Pons (tissue), 1 donor: ENCODE measurements at regions not wholly inside any gene's neighbourhood (a gene's known extent, or its start where the extent isn't known, plus 50 kb on each side); places are given as distances from the start of the nearest gene placed in this dataset.
"Not testable (repeated sequence)": the region's sequence is repeated elsewhere in the genome, so short reads cannot be mapped to it uniquely, and the experiment has no call there.

Experiments
- DNase-seq: peaks from one replicate; pipeline ENCODE4 v3.0.0-alpha.2; 2016; ENCODE audit warnings: low spot score

DNA sequence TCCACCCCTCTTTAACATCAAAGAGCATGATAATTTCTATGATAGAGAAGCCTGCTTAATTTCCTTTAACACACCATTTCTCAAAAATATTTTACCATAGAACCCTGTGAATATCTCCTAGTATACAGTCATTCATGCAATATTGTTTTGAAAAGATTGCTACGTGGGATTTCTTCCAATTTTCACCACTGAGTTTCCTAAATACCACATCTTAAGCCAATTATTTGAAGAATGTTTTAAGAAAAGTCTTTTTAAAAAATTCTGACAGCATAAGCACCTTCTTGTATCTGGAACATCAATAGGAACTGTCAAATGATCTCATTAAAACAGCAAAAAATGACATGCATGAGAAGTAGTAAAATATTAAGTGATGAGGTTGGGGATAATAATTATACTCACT lies 1126.7 kb downstream of the TUSC7 start:
- DNase-seq, result no peak

GRCh38 chr3:117837391-117837790 lies 1127.8 kb downstream of the TUSC7 start:
- DNase-seq, result peak; percentile 62

- DNase-seq, result no peak
Measured at GRCh38 chr3:117842086-117842485, 1132.5 kb downstream of the TUSC7 start.

GRCh38 chr3:117843356-117843755 lies 1133.8 kb downstream of the TUSC7 start:
- no peak for DNase-seq

DNA sequence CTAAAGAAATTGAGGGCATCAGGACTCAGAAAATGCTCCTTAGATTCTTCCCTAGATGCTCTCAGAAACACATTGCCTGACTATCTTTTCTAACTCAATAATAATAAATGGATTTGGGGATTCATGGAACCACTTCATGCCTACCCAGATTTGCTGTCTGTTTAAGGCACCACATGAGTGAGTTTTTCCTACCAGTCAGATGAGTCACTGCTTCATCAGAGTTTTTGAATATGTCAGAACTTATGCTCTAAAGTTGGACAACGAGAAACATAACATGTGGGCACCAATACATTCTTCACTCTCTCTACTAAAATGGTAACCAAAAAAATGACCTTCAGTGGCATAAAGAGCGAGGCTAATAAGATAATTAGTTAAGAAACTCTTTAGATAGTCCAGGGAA lies 1135.1 kb downstream of the TUSC7 start:
- no peak for DNase-seq

DNA sequence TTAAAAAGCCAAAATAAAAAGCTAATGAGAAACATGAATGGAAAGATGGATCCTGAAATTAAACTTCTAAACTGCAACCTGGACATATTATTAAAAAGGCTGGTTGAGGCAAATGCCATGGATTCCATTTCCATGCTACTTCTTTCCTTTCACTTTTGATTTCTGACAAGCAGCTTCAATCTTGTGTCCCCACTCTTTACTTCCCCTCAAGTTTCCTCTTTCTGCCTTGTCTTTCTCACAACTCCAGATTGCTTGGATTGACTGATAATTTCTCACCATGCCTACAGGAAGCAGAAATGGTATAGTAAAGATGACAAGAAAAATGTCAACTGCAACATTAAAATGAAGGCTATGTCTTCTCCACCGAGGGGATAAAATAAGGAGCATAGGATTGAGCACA lies 1136.7 kb downstream of the TUSC7 start:
- DNase-seq, result peak; percentile 36

DNA sequence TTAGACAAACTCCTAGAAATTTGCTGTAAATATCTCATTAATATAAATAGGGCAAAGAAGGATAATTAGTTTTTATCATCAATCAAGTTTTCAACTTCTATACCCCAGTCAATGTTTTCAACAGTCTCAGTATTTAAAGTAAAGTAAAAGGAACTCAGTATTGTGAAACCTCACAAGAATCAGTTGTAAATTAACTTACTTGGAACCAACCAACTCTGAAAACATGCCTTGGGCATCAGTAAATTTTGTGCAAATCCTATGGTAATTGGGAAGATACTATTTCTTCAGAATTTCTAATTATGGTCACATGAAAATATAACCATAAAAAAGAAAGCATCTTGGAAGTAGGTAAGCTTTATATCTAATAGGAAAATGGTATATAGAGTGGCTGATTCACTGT lies 1139.0 kb downstream of the TUSC7 start:
- no peak for DNase-seq

GRCh38 chr3:117853923-117854668 lies 1144.5 kb downstream of the TUSC7 start:
- DNase-seq, result no peak

- DNase-seq, result no peak
Measured at GRCh38 chr3:117856354-117856753, 1146.8 kb downstream of the TUSC7 start.

- no peak for DNase-seq
Measured at GRCh38 chr3:117863146-117863545, 1153.6 kb downstream of the TUSC7 start.

DNA sequence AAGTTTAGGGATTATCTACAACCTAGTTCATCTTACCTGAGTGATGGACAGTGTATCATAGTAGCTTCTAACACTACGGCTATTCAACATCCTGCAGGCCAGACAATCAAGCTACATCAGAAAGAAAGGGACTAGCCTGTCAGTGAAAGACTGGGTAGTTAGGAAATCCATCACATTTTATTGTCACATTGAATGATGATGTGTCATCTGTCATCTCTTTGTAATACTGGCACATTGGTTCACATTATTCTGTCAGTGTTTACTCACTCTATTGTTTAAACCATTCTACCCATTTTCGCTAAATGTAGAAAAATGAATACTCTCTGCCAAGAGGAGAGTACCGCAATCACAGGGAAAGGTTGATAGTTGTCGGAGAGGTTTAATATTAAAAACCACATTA lies 1155.8 kb downstream of the TUSC7 start:
- no peak for DNase-seq

GRCh38 chr3:117868766-117869165 lies 1159.2 kb downstream of the TUSC7 start:
- DNase-seq, result no peak

- DNase-seq, result no peak
Measured at GRCh38 chr3:117871934-117872333, 1162.4 kb downstream of the TUSC7 start.

DNA sequence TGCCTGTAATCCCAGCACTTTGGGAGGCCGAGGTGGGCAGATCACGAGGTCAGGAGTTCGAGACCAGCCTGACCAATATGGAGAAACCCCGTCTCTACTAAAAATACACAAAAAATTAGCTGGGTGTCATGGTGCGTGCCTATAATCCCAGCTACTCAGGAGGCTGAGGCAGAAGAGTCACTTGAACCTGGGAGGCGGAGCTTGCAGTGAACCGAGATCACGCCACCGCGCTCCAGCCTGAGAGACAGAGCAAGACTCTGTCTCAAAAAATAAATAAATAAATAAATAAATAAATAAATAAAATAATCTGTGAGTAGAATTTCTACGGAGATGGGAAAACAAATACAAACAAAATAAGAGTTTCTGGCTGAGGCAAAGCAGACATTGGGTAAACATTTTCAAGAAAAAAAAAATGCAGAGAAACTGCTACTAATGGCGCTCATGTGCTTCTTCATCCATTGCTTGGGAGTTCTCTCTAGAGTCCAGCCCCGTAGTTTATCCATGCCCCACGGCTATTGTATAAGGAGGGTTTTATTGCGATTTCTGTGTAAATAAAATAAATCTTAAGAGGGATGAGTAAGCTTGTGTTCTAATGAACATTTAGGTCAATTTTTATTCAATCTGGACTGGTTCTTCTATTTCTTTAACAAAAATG lies 1161.9 kb downstream of the IGSF11 start:
- DNase-seq, result not testable (repeated sequence)

GRCh38 chr3:117873249-117873600 lies 1161.4 kb downstream of the IGSF11 start:
- peak; percentile 29 for DNase-seq

GRCh38 chr3:117874028-117874690 lies 1160.5 kb downstream of the IGSF11 start:
- DNase-seq, result no peak

GRCh38 chr3:117874904-117875874 lies 1159.5 kb downstream of the IGSF11 start:
- no peak for DNase-seq

- DNase-seq, result no peak
Measured at GRCh38 chr3:117875887-117876286, 1158.8 kb downstream of the IGSF11 start.

DNA sequence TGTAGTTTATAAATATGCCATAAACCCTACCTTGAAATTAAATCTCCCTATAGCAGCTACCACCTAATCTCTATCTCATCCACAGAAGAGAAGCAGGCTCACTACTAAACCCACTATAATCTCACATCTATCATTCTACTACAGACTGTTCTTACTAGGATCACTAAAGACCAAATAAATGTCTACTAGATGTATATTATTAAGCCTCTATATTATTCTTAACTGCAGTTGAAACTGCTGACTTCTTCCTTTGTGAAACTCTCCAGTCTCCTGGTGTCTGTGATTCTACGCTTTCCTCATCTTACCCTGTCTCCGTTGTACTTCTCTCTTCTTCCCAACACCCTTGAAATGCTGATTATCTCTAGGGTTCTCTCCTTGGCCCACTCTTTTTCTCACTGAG lies 1154.0 kb downstream of the IGSF11 start:
- no peak for DNase-seq

DNA sequence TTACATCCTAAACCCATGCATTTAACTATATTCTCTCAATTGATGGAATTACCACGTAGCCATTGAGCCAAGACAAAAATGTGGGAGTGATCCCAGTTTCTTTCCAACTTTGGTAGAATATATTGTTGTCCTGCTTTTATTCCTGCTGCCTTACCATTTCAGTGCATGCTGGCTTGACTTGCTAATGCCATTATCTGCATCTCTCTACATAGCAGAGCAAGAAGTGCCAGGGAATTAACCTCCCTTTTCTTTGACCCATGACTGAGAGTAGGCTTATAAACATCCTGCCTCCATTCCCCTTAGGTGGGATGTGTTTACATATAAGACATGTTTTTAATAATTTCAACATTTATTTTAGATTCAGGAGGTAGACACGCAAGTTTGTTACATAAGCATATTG lies 1153.4 kb downstream of the IGSF11 start:
- DNase-seq, result no peak

DNA sequence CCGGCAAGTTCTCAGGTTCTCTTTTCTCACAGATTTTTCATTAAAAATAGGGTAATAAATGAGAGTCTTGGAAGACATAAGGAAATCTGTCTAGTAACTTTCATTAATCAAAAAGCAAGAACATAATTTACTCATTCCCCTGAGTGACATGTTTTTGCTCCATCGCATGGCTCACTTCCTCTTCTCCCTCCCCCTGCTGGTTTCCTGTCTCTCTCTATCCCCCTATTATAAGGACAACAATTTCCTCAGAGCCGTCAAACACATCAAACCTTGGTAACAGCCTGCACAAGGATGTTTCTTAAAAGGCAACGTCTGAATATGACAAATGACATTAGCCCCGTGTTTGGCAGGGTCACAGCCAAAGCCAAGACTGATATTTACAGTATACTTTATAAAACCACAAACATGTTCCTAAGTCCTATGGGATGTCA lies 1149.6 kb downstream of the IGSF11 start:
- peak; percentile 26 for DNase-seq

- no peak for DNase-seq
Measured at GRCh38 chr3:117886147-117886546, 1148.5 kb downstream of the IGSF11 start.
